Loucy (cell line): ENCODE measurements at regions not wholly inside any gene's neighbourhood (a gene's known extent, or its start where the extent isn't known, plus 50 kb on each side); places are given as distances from the start of the nearest gene placed in this dataset.

Experiments
- H2AFZ ChIP-seq: fragments of 200-600 bp; sonication (generic); 2 replicates; pipeline ENCODE4 v1.6.0; 2016; ENCODE audit warnings: antibody characterized with exemption, mild to moderate bottlenecking, low read length, moderate library complexity
- H3F3A ChIP-seq: fragments of 200-600 bp; 2 replicates; pipeline ENCODE4 v1.6.0; 2016; ENCODE audit warnings: antibody characterized with exemption, low read depth, mild to moderate bottlenecking
- H3K27me3 ChIP-seq: fragments of 200-600 bp; sonication (generic); 2 replicates; pipeline ENCODE4 v1.6.1; 2014; ENCODE audit warnings: low read length, mild to moderate bottlenecking; ENCODE audit not compliant: insufficient read depth, poor library complexity, severe bottlenecking
- H3K36me3 ChIP-seq: fragments of 200-600 bp; sonication (generic); 2 replicates; pipeline ENCODE4 v1.6.1; 2016; ENCODE audit warnings: low read length; ENCODE audit not compliant: insufficient read depth
- H3K4me1 ChIP-seq: fragments of 200-600 bp; sonication (generic); 2 replicates; pipeline ENCODE4 v1.5.1; 2014; ENCODE audit warnings: low read length, mild to moderate bottlenecking; ENCODE audit not compliant: insufficient read depth, poor library complexity, severe bottlenecking
- H3K4me2 ChIP-seq: fragments of 200-600 bp; sonication (generic); 2 replicates; pipeline ENCODE4 v1.6.0; 2014; ENCODE audit warnings: antibody characterized with exemption, low read length, low read depth, mild to moderate bottlenecking; ENCODE audit not compliant: poor library complexity, severe bottlenecking
- H3K4me3 ChIP-seq: fragments of 200-600 bp; sonication (generic); 2 replicates; pipeline ENCODE4 v1.5.1; 2014; ENCODE audit warnings: low read length, mild to moderate bottlenecking, mixed read lengths; ENCODE audit not compliant: poor library complexity, severe bottlenecking
- H3K79me2 ChIP-seq: fragments of 200-600 bp; sonication (generic); 2 replicates; pipeline ENCODE4 v1.6.1; 2014; ENCODE audit warnings: low read length; ENCODE audit not compliant: insufficient read depth
- H3K9ac ChIP-seq: fragments of 200-600 bp; sonication (generic); 2 replicates; pipeline ENCODE4 v1.6.0; 2014; ENCODE audit warnings: mild to moderate bottlenecking, low read depth, low read length, moderate library complexity; ENCODE audit not compliant: poor library complexity, severe bottlenecking
- H3K9me2 ChIP-seq: fragments of 200-600 bp; sonication (generic); replicated peaks from 2 replicates; pipeline ENCODE4 v1.6.1; 2016; ENCODE audit warnings: low read depth, low read length, mixed read lengths
- H3K9me3 ChIP-seq: fragments of 200-600 bp; sonication (generic); 2 replicates; pipeline ENCODE4 v1.6.1; 2014; ENCODE audit warnings: mild to moderate bottlenecking, antibody characterized with exemption, low read length, low read depth; ENCODE audit not compliant: insufficient read depth
- H4K20me1 ChIP-seq: fragments of 200-600 bp; sonication (generic); 2 replicates; pipeline ENCODE4 v1.6.0; 2014; ENCODE audit warnings: antibody characterized with exemption, low read length, mild to moderate bottlenecking; ENCODE audit not compliant: insufficient read depth, poor library complexity, severe bottlenecking
- EZH2phosphoT487 ChIP-seq: fragments of 200-600 bp; IDR thresholded peaks from 2 replicates; pipeline ENCODE4 v1.6.1; 2018; ENCODE audit warnings: antibody characterized with exemption, mild to moderate bottlenecking, moderate library complexity, borderline replicate concordance
- TF ChIP-seq, protein P1 (sequence below): fragments of 200-600 bp; sonication (generic); conservative IDR thresholded peaks from 2 replicates; pipeline ENCODE4 v1.5.1; 2014; ENCODE audit warnings: mild to moderate bottlenecking, antibody characterized with exemption, low read length

DNA sequence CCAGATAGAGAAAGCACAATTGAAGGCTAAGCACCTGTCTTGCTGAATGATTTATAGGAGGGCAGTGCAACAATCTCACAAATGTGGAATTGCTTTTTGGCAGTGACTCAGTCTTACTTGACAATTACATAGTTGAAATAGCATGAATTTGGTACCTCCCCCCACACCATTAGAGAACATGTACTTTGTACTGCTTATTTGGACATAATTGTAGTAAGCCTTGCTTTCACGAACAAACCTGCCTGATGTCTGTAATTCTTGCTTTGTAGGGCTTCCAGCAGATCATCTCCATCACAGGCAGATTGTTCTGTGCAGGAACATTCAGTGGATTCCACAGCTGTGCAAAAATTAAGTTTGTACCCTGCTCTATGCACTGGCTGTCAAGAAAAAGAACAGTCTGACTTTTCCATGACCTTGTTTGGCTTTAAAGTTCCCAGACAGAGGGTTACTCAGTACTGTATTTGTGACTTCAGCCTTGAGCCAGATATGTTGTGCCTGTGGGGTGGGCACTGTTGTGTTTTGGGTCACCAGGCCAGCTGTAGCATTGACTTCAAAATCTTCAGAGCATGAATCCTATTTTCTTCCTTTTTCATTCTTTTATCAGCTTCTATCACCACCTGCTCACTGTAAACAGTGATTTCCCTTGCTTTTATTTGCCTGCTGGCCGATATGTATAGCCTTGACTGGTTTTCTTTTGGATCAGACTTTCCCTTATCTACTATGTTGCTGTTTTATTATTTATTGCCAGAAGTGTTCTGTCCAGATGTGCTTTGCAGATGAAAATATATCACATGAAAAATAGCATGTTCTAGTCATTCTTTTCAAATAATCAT, 941.0 kb upstream of the CHORDC1 start:
- no peaks in the 10 kb centered on the region for H3F3A ChIP-seq
- H3K27me3 ChIP-seq, result no peaks in the 10 kb centered on the region
- no peak overlapping the region for H3K9ac ChIP-seq
- no peaks in the 10 kb centered on the region for H3K4me1 ChIP-seq
- no peaks in the 10 kb centered on the region for H3K9me3 ChIP-seq
- no peaks in the 10 kb centered on the region for H3K36me3 ChIP-seq
- no peak overlapping the region for H3K4me3 ChIP-seq
- no peak overlapping the region for H2AFZ ChIP-seq
- H3K79me2 ChIP-seq, result no peaks in the 10 kb centered on the region
- no peaks in the 10 kb centered on the region for H3K9me2 ChIP-seq
- TF ChIP-seq, protein P1, sequence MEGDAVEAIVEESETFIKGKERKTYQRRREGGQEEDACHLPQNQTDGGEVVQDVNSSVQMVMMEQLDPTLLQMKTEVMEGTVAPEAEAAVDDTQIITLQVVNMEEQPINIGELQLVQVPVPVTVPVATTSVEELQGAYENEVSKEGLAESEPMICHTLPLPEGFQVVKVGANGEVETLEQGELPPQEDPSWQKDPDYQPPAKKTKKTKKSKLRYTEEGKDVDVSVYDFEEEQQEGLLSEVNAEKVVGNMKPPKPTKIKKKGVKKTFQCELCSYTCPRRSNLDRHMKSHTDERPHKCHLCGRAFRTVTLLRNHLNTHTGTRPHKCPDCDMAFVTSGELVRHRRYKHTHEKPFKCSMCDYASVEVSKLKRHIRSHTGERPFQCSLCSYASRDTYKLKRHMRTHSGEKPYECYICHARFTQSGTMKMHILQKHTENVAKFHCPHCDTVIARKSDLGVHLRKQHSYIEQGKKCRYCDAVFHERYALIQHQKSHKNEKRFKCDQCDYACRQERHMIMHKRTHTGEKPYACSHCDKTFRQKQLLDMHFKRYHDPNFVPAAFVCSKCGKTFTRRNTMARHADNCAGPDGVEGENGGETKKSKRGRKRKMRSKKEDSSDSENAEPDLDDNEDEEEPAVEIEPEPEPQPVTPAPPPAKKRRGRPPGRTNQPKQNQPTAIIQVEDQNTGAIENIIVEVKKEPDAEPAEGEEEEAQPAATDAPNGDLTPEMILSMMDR, result no peak
- no peak for TF ChIP-seq EZH2phosphoT487
- H3K4me2 ChIP-seq, result no peak overlapping the region
- no peaks in the 10 kb centered on the region for H4K20me1 ChIP-seq

- Histone ChIP-seq H3K9me3 (no peaks in the 10 kb centered on the region; the same call in 1 of the 2 replicates), H3K9me2 (no peaks in the 10 kb centered on the region), H3K79me2 (no peaks in the 10 kb centered on the region), H3K9ac (no peak overlapping the region), H2AFZ (no peak overlapping the region), H3K4me3 (no peak overlapping the region), H3F3A (no peaks in the 10 kb centered on the region), H3K4me2 (no peak overlapping the region), H4K20me1 (no peaks in the 10 kb centered on the region), H3K27me3 (no peaks in the 10 kb centered on the region), H3K36me3 (no peaks in the 10 kb centered on the region), H3K4me1 (no peaks in the 10 kb centered on the region)
- TF ChIP-seq EZH2phosphoT487, result no peak
- TF ChIP-seq, protein P1, result no peak
These were observed 937.8 kb upstream of the CHORDC1 start for GRCh38 chr11:91160661-91161060.

DNA sequence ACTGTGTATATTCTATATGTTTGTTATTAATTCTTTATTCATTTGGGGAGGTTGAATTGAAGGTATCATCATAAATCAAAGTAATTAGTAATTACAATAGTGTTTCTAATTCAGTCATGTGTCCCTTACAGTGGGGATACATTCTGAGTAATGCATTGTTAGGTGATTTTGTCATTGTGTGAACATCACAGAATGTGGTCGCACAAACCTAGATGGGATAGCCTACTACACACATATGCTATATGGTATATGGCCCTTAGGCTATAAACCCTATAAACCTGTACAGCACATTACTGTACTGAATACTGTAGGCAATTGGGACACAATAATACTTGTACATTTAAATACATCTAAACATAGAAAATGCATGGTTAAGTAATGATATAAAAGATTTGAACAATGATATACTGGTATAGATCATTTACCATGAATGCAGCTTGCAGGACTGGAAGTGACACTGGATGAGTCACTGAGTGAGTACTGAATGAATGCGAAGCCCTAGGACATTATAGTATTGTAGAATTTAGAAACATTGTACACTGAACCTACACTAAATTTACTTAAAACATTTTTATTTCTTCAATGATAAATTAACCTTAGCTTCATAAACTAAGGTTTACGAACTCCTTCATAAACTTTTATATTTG, 936.2 kb upstream of the CHORDC1 start:
- Histone ChIP-seq H3K9ac (no peak overlapping the region), H3K36me3 (no peaks in the 10 kb centered on the region), H3K9me3 (no peaks in the 10 kb centered on the region; the same call in 1 of the 2 replicates), H3K27me3 (no peaks in the 10 kb centered on the region), H3F3A (no peaks in the 10 kb centered on the region), H3K4me1 (no peaks in the 10 kb centered on the region), H3K79me2 (no peaks in the 10 kb centered on the region), H3K9me2 (no peaks in the 10 kb centered on the region), H3K4me2 (no peak overlapping the region), H3K4me3 (no peak overlapping the region), H2AFZ (no peak overlapping the region), H4K20me1 (no peaks in the 10 kb centered on the region)
- TF ChIP-seq, protein P1, result no peak
- no peak for TF ChIP-seq EZH2phosphoT487
